ENCODE measurements at regions not wholly inside any gene's neighbourhood (a gene's known extent, or its start where the extent isn't known, plus 50 kb on each side); places are given as distances from the start of the nearest gene placed in this dataset.
A peak's percentile ranks its signal among the peaks of the same experiment; 100 is the strongest.
"Not testable (repeated sequence)": the region's sequence is repeated elsewhere in the genome, so short reads cannot be mapped to it uniquely, and the experiment has no call there.

- no peak for DNase-seq (ENCODE audit: low spot score)
These were observed 190.7 kb downstream of the C7orf25 start for GRCh38 chr7:42720991-42721796.

DNA sequence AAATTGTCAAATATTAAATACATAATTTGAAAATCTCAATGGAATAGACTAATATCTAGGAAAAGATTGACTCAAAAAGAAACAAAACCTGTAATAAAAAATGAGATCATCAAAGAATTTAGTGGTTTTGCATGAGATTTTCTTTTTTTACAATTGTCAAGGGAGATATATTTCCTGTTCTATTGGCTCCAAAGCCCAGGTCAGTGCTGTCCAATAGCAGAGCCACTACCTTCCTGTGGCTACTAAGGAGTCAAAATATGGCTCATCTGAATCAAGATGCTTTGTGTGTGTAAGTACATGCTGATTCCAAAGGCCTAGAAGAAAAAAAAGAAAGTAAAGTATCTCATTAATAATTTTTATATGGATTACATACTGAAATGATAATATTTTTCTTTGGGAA is 191.9 kb downstream of the C7orf25 start:
- no peak for DNase-seq (ENCODE audit: low spot score)

- DNase-seq (ENCODE audit: low spot score) = not testable (repeated sequence)
These were observed 193.4 kb downstream of the C7orf25 start for GRCh38 chr7:42718466-42718865.

DNA sequence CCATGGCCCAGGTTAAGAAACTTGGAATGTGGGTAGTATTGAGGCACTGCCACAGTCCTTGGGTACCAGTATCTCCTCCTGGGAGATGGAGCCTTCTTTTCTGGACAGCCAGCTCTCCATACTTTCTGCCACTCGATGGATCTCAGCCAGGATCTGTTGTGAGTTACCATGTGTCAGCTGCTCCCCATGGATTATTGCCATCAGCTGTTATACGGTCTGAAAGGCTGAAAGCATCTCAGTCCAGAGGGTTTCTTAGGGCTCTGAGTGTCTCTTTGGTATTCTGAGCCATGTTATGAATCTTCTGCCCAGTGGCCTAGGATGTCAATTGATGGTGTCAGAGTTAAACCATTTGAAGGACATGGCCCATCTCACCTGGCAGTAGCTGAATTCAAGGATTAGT is 197.5 kb downstream of the C7orf25 start:
- no peak for DNase-seq (ENCODE audit: low spot score)

DNA sequence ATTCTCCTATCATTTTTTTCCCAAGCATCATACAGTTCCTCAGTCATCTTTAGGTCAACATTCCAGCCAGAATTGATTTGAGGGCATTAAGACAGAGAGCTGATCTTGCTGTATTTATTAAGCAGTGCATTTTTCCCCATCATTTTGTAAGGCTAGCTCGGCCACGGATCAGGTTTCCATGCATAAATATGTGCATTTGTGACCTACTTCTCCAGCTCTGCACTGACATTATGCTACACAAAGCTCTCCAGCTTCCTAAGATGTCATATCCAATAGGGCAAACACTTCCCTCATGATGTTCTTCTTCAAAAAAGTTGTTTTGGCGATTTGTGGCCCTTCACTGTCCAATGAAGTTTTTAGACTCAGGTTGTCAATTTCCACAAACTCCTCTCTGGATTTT is 202.6 kb downstream of the C7orf25 start:
- no peak for DNase-seq (ENCODE audit: low spot score)

DNA sequence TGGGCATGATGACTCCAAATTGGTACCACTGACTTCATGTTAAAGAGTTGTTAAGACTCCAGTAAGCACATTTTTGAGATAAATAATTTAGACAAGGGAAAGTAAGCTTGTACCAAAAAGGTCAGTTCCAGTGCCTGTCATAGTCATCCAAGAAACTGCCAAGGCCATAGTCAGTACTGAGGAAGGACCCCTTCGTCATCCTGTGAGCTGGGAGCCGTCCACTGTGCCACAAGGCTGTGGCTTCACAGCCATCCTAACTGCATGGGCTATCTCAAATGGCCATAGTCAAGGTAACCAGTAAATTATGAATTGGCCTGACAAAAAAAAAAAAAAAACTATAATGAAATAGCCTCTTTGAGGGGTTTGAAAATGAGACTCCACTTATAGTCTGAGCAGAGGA is 207.2 kb downstream of the C7orf25 start:
- DNase-seq (ENCODE audit: low spot score) = no peak

DNA sequence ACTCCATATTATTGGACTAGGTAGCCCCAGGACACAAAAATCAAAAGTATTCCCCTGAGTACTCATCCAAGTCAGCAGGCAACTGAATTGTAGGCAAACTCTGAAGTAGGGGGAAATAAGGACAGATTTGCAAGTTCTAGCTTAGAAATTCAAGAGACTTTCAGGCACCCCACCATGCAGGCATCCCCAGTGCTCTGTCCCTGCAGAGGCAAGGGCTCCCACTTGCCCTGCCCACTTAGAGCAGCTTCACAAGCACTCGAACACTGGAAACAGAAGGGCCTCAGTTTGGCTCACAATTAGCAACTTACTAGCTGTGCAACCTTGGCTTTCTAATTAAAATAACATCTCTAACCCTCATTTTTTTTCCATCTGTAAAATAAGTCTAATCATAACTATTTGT is 209.2 kb downstream of the C7orf25 start:
- DNase-seq (ENCODE audit: low spot score) = no peak

- DNase-seq (ENCODE audit: low spot score) = no peak
These were observed 211.2 kb downstream of the C7orf25 start for GRCh38 chr7:42700406-42701327.

GRCh38 chr7:42699380-42700178 is 212.3 kb downstream of the C7orf25 start:
- DNase-seq (ENCODE audit: low spot score) = no peak

GRCh38 chr7:42698600-42699374 is 213.1 kb downstream of the C7orf25 start:
- no peak for DNase-seq (ENCODE audit: low spot score)

DNA sequence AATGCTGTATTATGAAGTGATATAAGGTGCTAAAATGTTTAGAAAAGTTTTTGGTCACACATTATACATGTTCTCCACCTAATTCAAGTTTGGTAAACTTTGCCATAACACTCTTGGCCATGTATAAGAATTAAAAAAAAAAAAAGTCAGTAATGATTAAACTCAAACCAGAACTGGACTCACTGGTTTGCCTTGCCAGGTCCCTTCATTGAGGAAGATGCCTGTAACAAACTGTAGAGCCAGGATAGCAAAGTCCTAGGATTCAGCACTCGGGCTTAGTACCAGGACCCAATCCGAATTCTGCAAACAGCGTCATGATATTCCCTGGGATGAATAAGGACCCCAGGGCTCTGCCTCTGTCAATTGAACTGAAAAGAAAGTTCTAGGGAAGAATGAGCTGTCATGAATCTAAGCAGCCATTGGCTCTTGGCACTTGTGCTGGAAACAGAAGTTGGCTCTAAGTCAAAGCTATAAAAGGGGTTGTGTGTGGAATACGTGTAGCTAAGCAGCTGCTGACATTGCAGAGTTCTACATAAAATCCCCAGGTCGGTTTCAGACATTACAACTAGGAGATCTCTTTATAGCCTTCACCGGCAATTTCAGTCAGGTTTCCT is 216.9 kb downstream of the C7orf25 start:
- no peak for DNase-seq (ENCODE audit: low spot score)

- no peak for DNase-seq (ENCODE audit: low spot score)
These were observed 218.1 kb downstream of the C7orf25 start for GRCh38 chr7:42693722-42694121.

- DNase-seq (ENCODE audit: low spot score) = no peak
These were observed 219.2 kb downstream of the C7orf25 start for GRCh38 chr7:42692621-42693020.

DNA sequence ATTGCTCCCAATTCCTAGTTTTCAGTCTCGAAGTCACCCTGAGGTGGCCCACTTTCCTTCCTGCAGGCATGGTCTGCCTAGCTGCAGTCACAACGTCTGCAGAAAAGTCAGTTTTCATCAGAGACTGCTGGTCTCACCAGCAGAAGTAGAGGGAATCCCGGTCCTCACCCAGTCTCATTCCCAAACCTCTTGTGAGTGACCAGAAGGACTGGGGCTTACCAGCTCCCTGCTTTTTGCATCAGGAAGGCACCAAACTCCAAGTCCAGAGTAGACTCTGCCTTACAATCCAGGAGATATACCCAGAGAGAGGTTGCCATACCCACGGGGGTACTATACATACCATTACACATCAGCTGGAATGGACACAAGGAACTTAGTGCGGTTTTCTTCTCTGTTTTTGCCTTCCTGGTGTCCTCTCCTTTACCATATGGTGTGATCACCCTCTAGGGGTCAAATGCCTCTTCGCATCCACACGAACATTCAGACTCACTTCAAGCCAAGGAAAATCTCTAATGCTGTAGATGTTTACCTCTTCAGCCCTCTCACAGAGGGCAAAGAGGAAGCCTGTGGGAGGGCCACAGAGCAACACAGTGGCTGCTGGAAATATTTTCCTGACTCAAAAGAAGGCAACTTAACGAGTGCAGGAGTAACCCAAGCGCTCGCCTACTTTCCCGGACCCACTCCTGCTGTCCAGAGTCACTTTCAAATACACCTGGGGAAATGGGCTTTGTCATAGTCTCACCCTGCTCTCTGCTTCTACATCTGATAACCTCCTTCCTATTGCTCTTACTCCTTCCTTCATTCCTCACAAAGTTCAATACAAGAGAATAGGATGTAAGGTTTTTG is 220.9 kb downstream of the C7orf25 start:
- peak; percentile 39 for DNase-seq (ENCODE audit: low spot score)

- DNase-seq (ENCODE audit: low spot score) = no peak
These were observed 222.2 kb downstream of the C7orf25 start for GRCh38 chr7:42689626-42690025.

DNA sequence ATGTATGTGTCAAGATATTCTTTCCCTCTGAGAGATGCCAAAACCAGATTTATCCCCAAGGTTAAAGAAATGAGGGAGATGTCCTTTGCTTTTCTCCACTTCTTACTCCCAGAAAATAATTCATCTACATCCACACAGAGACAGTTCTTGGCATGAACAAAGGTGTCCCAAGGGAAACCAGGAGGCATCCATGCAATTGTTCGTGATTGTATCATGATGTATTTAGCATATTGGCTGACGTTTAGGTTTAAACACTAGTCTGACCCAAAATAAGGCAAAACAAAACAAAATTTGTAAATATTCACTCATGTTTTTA is 223.9 kb downstream of the C7orf25 start:
- no peak for DNase-seq (ENCODE audit: low spot score)

GRCh38 chr7:42687211-42688055 is 224.4 kb downstream of the C7orf25 start:
- no peak for DNase-seq (ENCODE audit: low spot score)

DNA sequence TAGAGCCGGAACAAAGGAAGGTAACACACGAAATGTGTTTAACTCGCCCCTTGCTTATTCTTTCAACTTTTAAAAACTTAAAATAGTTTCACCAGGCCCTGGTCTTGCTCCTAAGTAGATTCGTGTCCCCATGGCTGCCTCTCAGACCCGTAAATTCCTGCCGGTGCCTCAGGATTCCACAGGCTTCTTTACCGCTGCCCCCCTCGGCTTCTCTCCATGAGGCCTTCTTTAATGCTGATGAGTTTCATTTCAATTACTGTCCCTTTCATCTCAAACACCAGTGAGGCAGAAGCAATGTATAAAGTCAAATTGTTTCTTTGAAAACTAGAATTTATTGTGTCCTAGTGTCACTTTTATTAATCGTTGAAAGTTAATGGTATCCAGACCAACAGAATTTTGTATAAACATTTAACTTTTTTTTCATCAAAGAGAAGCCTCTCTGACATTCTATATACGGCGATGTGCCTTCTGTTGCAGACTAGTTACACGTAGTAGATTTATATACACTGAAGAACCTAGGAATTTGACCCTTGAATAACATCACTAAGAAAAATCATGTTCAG is 225.2 kb downstream of the C7orf25 start:
- no peak for DNase-seq (ENCODE audit: low spot score)

DNA sequence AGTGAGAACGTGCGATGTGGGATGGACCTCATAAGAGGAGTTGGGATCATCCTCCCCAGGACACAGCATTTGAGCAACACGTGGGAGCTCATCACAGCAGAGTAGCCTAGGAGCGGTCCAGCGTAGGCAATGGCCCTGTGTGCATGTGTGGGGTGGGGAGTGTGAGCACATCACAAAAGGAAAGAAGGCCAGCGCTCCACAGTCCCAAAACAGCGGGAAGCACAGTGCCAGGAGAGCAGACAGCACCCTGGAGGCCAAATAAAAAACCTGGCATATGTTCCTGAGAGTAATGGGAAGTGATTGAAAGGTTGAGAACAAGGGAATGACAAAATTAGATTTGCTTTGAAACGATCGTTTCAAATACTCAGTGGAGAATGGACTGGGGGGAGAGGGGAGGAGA is 226.0 kb downstream of the C7orf25 start:
- no peak for DNase-seq (ENCODE audit: low spot score)

Measured in kidney tubule cell (primary cell).